OCI-LY1 (cell line): ENCODE measurements at regions not wholly inside any gene's neighbourhood (a gene's known extent, or its start where the extent isn't known, plus 50 kb on each side); places are given as distances from the start of the nearest gene placed in this dataset.

Experiments used
- H2AFZ ChIP-seq: fragments of 200-600 bp; sonication (generic), shearing (Covaris generic); 2 replicates; pipeline ENCODE4 v1.6.0; 2014; ENCODE audit warnings: antibody characterized with exemption, mild to moderate bottlenecking, low read length
- H3F3A ChIP-seq: fragments of 200-600 bp; sonication (generic), shearing (Covaris generic); 2 replicates; pipeline ENCODE4 v1.6.0; 2014; ENCODE audit warnings: mild to moderate bottlenecking, antibody characterized with exemption, low read length, moderate library complexity; ENCODE audit not compliant: insufficient read depth
- H3K27ac ChIP-seq: fragments of 200-600 bp; sonication (generic); 2 replicates; pipeline ENCODE4 v1.5.1; 2014; ENCODE audit warnings: low read length, mixed run types, mild to moderate bottlenecking, low read depth; ENCODE audit not compliant: poor library complexity, severe bottlenecking
- H3K27me3 ChIP-seq: fragments of 200-600 bp; sonication (generic); 2 replicates; pipeline ENCODE4 v1.6.0; 2014; ENCODE audit warnings: antibody characterized with exemption, mild to moderate bottlenecking, low read length, moderate library complexity; ENCODE audit not compliant: insufficient read depth
- H3K36me3 ChIP-seq: fragments of 200-600 bp; sonication (generic); 2 replicates; pipeline ENCODE4 v1.6.1; 2014; ENCODE audit warnings: mild to moderate bottlenecking, antibody characterized with exemption, low read length, moderate library complexity, mixed read lengths; ENCODE audit not compliant: insufficient read depth
- H3K4me1 ChIP-seq: fragments of 200-600 bp; sonication (generic); 2 replicates; pipeline ENCODE4 v1.5.1; 2014; ENCODE audit warnings: mild to moderate bottlenecking, low read length, moderate library complexity; ENCODE audit not compliant: insufficient read depth, severe bottlenecking
- H3K4me2 ChIP-seq: fragments of 200-600 bp; sonication (generic), shearing (Covaris generic); 2 replicates; pipeline ENCODE4 v1.6.1; 2014; ENCODE audit warnings: low read length
- H3K4me3 ChIP-seq: fragments of 200-600 bp; sonication (generic); 2 replicates; pipeline ENCODE4 v1.5.1; 2014; ENCODE audit warnings: low read length, low read depth, mild to moderate bottlenecking, mixed read lengths; ENCODE audit not compliant: poor library complexity, severe bottlenecking
- H3K79me2 ChIP-seq: fragments of 200-600 bp; shearing (Covaris generic); 2 replicates; pipeline ENCODE4 v1.6.1; 2016; ENCODE audit warnings: mixed run types, low read length, mixed read lengths; ENCODE audit not compliant: insufficient read depth
- H3K9ac ChIP-seq: fragments of 200-600 bp; sonication (generic), shearing (Covaris generic); 2 replicates; pipeline ENCODE4 v1.6.1; 2014; ENCODE audit warnings: mild to moderate bottlenecking, low read length, mixed read lengths
- H3K9me2 ChIP-seq: fragments of 200-600 bp; sonication (generic), shearing (Covaris generic); 2 replicates; pipeline ENCODE4 v1.6.1; 2014; ENCODE audit warnings: low read depth, mild to moderate bottlenecking, low read length, mixed read lengths
- H3K9me3 ChIP-seq: fragments of 200-600 bp; shearing (Covaris generic); 2 replicates; pipeline ENCODE4 v1.6.1; 2014; ENCODE audit warnings: low read length, mixed read lengths
- H4K20me1 ChIP-seq: fragments of 200-600 bp; sonication (generic), shearing (Covaris generic); 2 replicates; pipeline ENCODE4 v1.6.0; 2016; ENCODE audit warnings: mild to moderate bottlenecking, low read length; ENCODE audit not compliant: insufficient read depth
- EZH2 ChIP-seq: fragments of 200-600 bp; sonication (generic), shearing (Covaris generic); IDR thresholded peaks from 2 replicates; pipeline ENCODE4 v1.8.0; 2017; ENCODE audit warnings: borderline replicate concordance, mixed run types, mild to moderate bottlenecking, antibody characterized with exemption, low read length, moderate library complexity, mixed read lengths
- TF ChIP-seq, protein P1 (sequence below): fragments of 200-600 bp; sonication (generic), shearing (Covaris generic); IDR thresholded peaks from 2 replicates; pipeline ENCODE4 v1.5.1; 2017; ENCODE audit warnings: mild to moderate bottlenecking, antibody characterized with exemption, low read length, moderate library complexity, mixed read lengths

DNA sequence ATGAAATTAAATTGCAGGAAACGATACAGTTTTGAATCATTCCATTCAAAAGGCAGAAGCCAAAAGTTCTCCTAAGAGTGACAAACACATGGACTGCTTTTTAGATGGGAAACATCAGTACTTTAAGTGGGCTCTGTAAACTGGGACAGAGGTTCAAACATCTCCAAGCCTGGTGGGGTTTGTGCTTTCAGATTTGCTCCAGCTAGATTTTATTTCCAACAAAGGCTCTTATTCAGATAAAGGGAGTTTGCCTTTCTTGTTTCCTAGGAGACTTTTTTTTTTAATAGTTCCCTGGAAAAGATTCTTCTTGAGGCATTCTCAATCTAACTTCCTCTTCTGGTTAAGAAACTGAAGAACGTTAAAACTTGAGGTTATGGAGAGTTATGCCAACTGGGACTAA lies 277.6 kb downstream of the TMEM38B start:
- Histone ChIP-seq H3K27ac (no peak overlapping the region), H3F3A (no peaks in the 10 kb centered on the region), H3K9me3 (no peaks in the 10 kb centered on the region), H3K27me3 (no peaks in the 10 kb centered on the region), H3K9me2 (no peaks in the 10 kb centered on the region), H3K4me2 (no peak overlapping the region), H3K79me2 (no peaks in the 10 kb centered on the region), H3K9ac (no peak overlapping the region), H3K4me3 (no peak overlapping the region), H3K36me3 (no peaks in the 10 kb centered on the region), H3K4me1 (no peaks in the 10 kb centered on the region), H2AFZ (no peak overlapping the region), H4K20me1 (no peaks in the 10 kb centered on the region)
- no peak for TF ChIP-seq EZH2
- TF ChIP-seq, protein P1, sequence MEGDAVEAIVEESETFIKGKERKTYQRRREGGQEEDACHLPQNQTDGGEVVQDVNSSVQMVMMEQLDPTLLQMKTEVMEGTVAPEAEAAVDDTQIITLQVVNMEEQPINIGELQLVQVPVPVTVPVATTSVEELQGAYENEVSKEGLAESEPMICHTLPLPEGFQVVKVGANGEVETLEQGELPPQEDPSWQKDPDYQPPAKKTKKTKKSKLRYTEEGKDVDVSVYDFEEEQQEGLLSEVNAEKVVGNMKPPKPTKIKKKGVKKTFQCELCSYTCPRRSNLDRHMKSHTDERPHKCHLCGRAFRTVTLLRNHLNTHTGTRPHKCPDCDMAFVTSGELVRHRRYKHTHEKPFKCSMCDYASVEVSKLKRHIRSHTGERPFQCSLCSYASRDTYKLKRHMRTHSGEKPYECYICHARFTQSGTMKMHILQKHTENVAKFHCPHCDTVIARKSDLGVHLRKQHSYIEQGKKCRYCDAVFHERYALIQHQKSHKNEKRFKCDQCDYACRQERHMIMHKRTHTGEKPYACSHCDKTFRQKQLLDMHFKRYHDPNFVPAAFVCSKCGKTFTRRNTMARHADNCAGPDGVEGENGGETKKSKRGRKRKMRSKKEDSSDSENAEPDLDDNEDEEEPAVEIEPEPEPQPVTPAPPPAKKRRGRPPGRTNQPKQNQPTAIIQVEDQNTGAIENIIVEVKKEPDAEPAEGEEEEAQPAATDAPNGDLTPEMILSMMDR, result no peak

DNA sequence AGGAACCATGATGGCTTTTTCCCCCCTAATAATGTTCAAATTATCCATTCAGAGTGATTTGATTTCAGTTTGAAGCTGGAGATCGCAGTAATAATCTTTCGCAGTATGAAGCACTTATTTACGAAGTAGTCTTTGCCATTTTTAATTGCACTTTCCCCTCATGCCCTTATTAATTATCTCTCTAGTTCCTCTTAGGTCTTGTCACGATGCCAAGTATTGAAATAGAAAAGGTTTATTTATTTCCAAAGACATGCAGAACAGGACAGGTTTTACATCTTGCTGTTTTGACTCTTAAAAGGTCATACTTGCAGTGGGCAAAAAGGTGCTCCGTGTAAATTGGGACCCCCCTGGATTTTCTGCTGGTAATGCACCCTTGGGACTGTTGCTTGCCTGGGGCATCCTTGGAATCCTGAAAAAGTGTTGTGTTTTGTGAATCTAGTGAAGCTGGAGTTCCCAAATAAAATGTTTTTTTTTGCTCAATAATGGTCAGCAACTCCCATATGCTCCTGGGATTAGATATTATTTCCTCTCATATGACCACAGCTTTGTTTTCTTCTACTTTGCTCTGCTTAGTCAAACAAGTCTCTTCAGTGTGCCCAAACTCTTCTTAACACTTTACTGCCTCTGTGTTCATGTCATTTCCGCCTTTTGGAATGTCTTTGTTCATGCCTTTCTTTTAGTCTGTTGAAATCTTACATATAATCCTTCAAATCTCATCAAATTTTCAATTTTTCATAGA lies 278.3 kb downstream of the TMEM38B start:
- Histone ChIP-seq H3F3A (no peaks in the 10 kb centered on the region), H3K9ac (no peak overlapping the region), H3K79me2 (no peaks in the 10 kb centered on the region), H3K9me2 (no peaks in the 10 kb centered on the region), H3K27ac (no peak overlapping the region), H2AFZ (no peak overlapping the region), H3K4me3 (no peak overlapping the region), H3K4me1 (no peaks in the 10 kb centered on the region), H3K27me3 (no peaks in the 10 kb centered on the region), H3K36me3 (no peaks in the 10 kb centered on the region), H3K9me3 (no peaks in the 10 kb centered on the region), H4K20me1 (no peaks in the 10 kb centered on the region), H3K4me2 (no peak overlapping the region)
- TF ChIP-seq, protein P1, result no peak
- TF ChIP-seq EZH2, result no peak

DNA sequence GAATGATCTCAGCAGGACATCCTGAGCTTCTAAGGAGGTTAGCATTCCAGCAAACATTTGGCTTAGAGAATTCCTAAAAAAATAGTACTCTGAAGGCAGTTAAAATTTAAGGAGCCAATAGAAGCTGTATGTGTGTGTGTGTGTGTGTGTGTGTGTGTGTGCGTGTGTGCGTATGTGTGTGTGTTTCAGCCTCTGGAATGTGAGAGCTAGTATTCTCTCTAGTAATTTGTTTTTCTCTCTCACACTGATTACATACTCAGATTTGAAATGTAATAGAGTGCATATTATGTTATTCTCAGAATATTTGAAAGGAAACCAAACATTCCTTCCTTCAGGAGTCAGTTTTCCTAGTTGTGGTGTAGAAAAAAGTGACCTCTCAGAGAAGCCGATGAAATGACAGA lies 279.6 kb downstream of the TMEM38B start:
- no peak overlapping the region for H3K9ac ChIP-seq
- no peak overlapping the region for H2AFZ ChIP-seq
- H3K4me2 ChIP-seq, result no peak overlapping the region
- no peaks in the 10 kb centered on the region for H4K20me1 ChIP-seq
- no peaks in the 10 kb centered on the region for H3K9me3 ChIP-seq
- no peaks in the 10 kb centered on the region for H3K9me2 ChIP-seq
- H3K36me3 ChIP-seq, result no peaks in the 10 kb centered on the region
- H3K4me1 ChIP-seq, result no peaks in the 10 kb centered on the region
- H3K27me3 ChIP-seq, result no peaks in the 10 kb centered on the region
- H3K4me3 ChIP-seq, result no peak overlapping the region
- no peaks in the 10 kb centered on the region for H3K79me2 ChIP-seq
- H3F3A ChIP-seq, result no peaks in the 10 kb centered on the region
- TF ChIP-seq, protein P1, result no peak
- no peak for TF ChIP-seq EZH2
- H3K27ac ChIP-seq, result no peak overlapping the region
